ENCODE measurements at regions not wholly inside any gene's neighbourhood (a gene's known extent, or its start where the extent isn't known, plus 50 kb on each side); places are given as distances from the start of the nearest gene placed in this dataset.

GRCh38 chr3:72261566-72262564, 476.9 kb upstream of the PROK2 start:
- POLR2A ChIA-PET: no interaction called here
- Mint-ChIP-seq H3K4me1 (peaks cover 26% of the 10 kb centered on the region), H3K27ac (no peak overlapping the region)

GRCh38 chr3:72260588-72260910, 475.6 kb upstream of the PROK2 start:
- CTCF ChIA-PET: no interaction called here
- POLR2A ChIA-PET: no interaction called here
- peaks cover 4% of the 10 kb centered on the region for H3K9me3 Mint-ChIP-seq
- H3K27ac Mint-ChIP-seq: no peak overlapping the region
- peaks cover 5% of the 10 kb centered on the region for H3K27me3 Mint-ChIP-seq
- DNase-seq: no peak
- H3K4me1 Mint-ChIP-seq: peaks cover 23% of the 10 kb centered on the region
- H3K4me3 Mint-ChIP-seq: no peak overlapping the region
- H3K36me3 Mint-ChIP-seq (ENCODE audit: low read depth): peaks cover 3% of the 10 kb centered on the region

More at GRCh38 chr3:72261566-72262564, 476.9 kb upstream of the PROK2 start:
- H3K4me3 Mint-ChIP-seq: no peak overlapping the region
- peaks cover 3% of the 10 kb centered on the region for H3K36me3 Mint-ChIP-seq (ENCODE audit: low read depth)
- no peak for DNase-seq
- CTCF ChIA-PET: interaction anchor here (0.6 kb wide), 1 partner anchor 43 kb away, joined by 3 read pairs; no protein-coding TSS in a partner anchor
- H3K27me3 Mint-ChIP-seq: peaks cover 5% of the 10 kb centered on the region
- peaks cover 4% of the 10 kb centered on the region for H3K9me3 Mint-ChIP-seq

- Mint-ChIP-seq H3K27ac (no peak overlapping the region), H3K27me3 (peaks cover 5% of the 10 kb centered on the region), H3K4me1 (peaks cover 18% of the 10 kb centered on the region), H3K9me3 (peaks cover 4% of the 10 kb centered on the region), H3K4me3 (no peak overlapping the region), H3K36me3 (ENCODE audit: low read depth) (peaks cover 3% of the 10 kb centered on the region)
- POLR2A ChIA-PET: no interaction called here
- CTCF ChIA-PET: interaction anchor here (0.9 kb wide), 1 partner anchor 11 kb away, joined by 3 read pairs; no protein-coding TSS in a partner anchor
- DNase-seq: no peak
Observed at GRCh38 chr3:72259755-72260587, 475.0 kb upstream of the PROK2 start.

GRCh38 chr3:72258361-72259141, 473.6 kb upstream of the PROK2 start:
- Mint-ChIP-seq H3K4me3 (no peak overlapping the region), H3K36me3 (ENCODE audit: low read depth) (peaks cover 3% of the 10 kb centered on the region), H3K4me1 (peaks cover 18% of the 10 kb centered on the region), H3K27ac (no peak overlapping the region), H3K9me3 (peaks cover 4% of the 10 kb centered on the region), H3K27me3 (peaks cover 5% of the 10 kb centered on the region)
- ChIA-PET CTCF (no interaction called here), POLR2A (no interaction called here)
- DNase-seq: no peak

GRCh38 chr3:72257738-72258137, 472.8 kb upstream of the PROK2 start:
- CTCF ChIA-PET: no interaction called here
- Mint-ChIP-seq H3K27me3 (peaks cover 3% of the 10 kb centered on the region), H3K36me3 (ENCODE audit: low read depth) (peaks cover 3% of the 10 kb centered on the region), H3K4me1 (peaks cover 18% of the 10 kb centered on the region), H3K27ac (no peak overlapping the region), H3K9me3 (peaks cover 4% of the 10 kb centered on the region), H3K4me3 (no peak overlapping the region)
- DNase-seq: no peak
- POLR2A ChIA-PET: no interaction called here

GRCh38 chr3:72257203-72257602, 472.3 kb upstream of the PROK2 start:
- Mint-ChIP-seq H3K36me3 (ENCODE audit: low read depth) (peaks cover 3% of the 10 kb centered on the region), H3K4me3 (no peak overlapping the region), H3K4me1 (peaks cover 18% of the 10 kb centered on the region), H3K27me3 (peaks cover 6% of the 10 kb centered on the region), H3K27ac (no peak overlapping the region), H3K9me3 (peaks cover 4% of the 10 kb centered on the region)
- CTCF ChIA-PET: no interaction called here
- POLR2A ChIA-PET: no interaction called here
- DNase-seq: no peak

GRCh38 chr3:72256716-72257115, 471.8 kb upstream of the PROK2 start:
- ChIA-PET CTCF (no interaction called here), POLR2A (no interaction called here)
- Mint-ChIP-seq H3K27me3 (peaks cover 9% of the 10 kb centered on the region), H3K9me3 (peaks cover 4% of the 10 kb centered on the region), H3K36me3 (ENCODE audit: low read depth) (peaks cover 3% of the 10 kb centered on the region), H3K4me3 (no peak overlapping the region), H3K27ac (no peak overlapping the region), H3K4me1 (peaks cover 18% of the 10 kb centered on the region)
- no peak for DNase-seq

GRCh38 chr3:72255791-72256559, 471.0 kb upstream of the PROK2 start:
- Mint-ChIP-seq H3K9me3 (peaks cover 4% of the 10 kb centered on the region), H3K27me3 (peaks cover 12% of the 10 kb centered on the region), H3K27ac (no peak overlapping the region), H3K36me3 (ENCODE audit: low read depth) (peaks cover 3% of the 10 kb centered on the region), H3K4me3 (no peak overlapping the region), H3K4me1 (peaks cover 18% of the 10 kb centered on the region)
- POLR2A ChIA-PET: no interaction called here
- CTCF ChIA-PET: no interaction called here
- peak; percentile 20 for DNase-seq

- Mint-ChIP-seq H3K4me1 (peaks cover 18% of the 10 kb centered on the region), H3K4me3 (no peak overlapping the region), H3K36me3 (ENCODE audit: low read depth) (peaks cover 3% of the 10 kb centered on the region), H3K27me3 (peaks cover 15% of the 10 kb centered on the region), H3K27ac (no peak overlapping the region), H3K9me3 (peaks cover 4% of the 10 kb centered on the region)
- ChIA-PET CTCF (no interaction called here), POLR2A (no interaction called here)
- DNase-seq: no peak
Observed at GRCh38 chr3:72255191-72255590, 470.2 kb upstream of the PROK2 start.

- peaks cover 3% of the 10 kb centered on the region for H3K36me3 Mint-ChIP-seq (ENCODE audit: low read depth)
- no peak overlapping the region for H3K4me3 Mint-ChIP-seq
- ChIA-PET CTCF (interaction anchor here (1.0 kb wide), 1 partner anchor 379 kb away, joined by 4 read pairs; no protein-coding TSS in a partner anchor), POLR2A (interaction anchor here (1.5 kb wide), 1 partner anchor 17 kb away, joined by 3 read pairs; no protein-coding TSS in a partner anchor)
- H3K4me1 Mint-ChIP-seq: peaks cover 16% of the 10 kb centered on the region
- H3K27ac Mint-ChIP-seq: no peak overlapping the region
- peaks cover 17% of the 10 kb centered on the region for H3K27me3 Mint-ChIP-seq
- peaks cover 4% of the 10 kb centered on the region for H3K9me3 Mint-ChIP-seq
- no peak for DNase-seq
Observed at GRCh38 chr3:72254483-72254882, 469.5 kb upstream of the PROK2 start.

GRCh38 chr3:72250725-72251124, 465.8 kb upstream of the PROK2 start:
- H3K27ac Mint-ChIP-seq: no peak overlapping the region
- CTCF ChIA-PET: no interaction called here
- peaks cover under 1% of the 10 kb centered on the region for H3K4me1 Mint-ChIP-seq
- H3K27me3 Mint-ChIP-seq: peaks cover 17% of the 10 kb centered on the region
- no peak for DNase-seq
- POLR2A ChIA-PET: no interaction called here
- no peaks in the 10 kb centered on the region for H3K9me3 Mint-ChIP-seq
- no peak overlapping the region for H3K4me3 Mint-ChIP-seq
- H3K36me3 Mint-ChIP-seq (ENCODE audit: low read depth): no peaks in the 10 kb centered on the region

GRCh38 chr3:72248869-72249268, 463.9 kb upstream of the PROK2 start:
- CTCF ChIA-PET: no interaction called here
- Mint-ChIP-seq H3K4me3 (no peak overlapping the region), H3K36me3 (ENCODE audit: low read depth) (no peaks in the 10 kb centered on the region), H3K27me3 (peaks cover 17% of the 10 kb centered on the region), H3K4me1 (no peaks in the 10 kb centered on the region), H3K9me3 (no peaks in the 10 kb centered on the region), H3K27ac (no peak overlapping the region)
- no peak for DNase-seq
- POLR2A ChIA-PET: no interaction called here
